Esophagus (tissue), 2 donors: ENCODE measurements at regions not wholly inside any gene's neighbourhood (a gene's known extent, or its start where the extent isn't known, plus 50 kb on each side); places are given as distances from the start of the nearest gene placed in this dataset.
"Not testable (repeated sequence)": the region's sequence is repeated elsewhere in the genome, so short reads cannot be mapped to it uniquely, and the experiment has no call there.

Experiments
- H3K27ac ChIP-seq, 2 donors: one replicate each; pipeline ENCODE4 v1.5.1; 2013; ENCODE audit warnings: low read depth in 2 of 2, mild to moderate bottlenecking in 2 of 2, inconsistent platforms in 1 of 2, low read length in 1 of 2, moderate library complexity in 1 of 2
- H3K27me3 ChIP-seq, 2 donors: one replicate each; pipeline ENCODE4 v1.6.1; 2013; ENCODE audit warnings: low read length in 2 of 2, control low read depth in 1 of 2, mild to moderate bottlenecking in 1 of 2; ENCODE audit not compliant: insufficient read depth in 2 of 2, control insufficient read depth in 1 of 2
- H3K36me3 ChIP-seq, 2 donors: one replicate each; pipeline ENCODE4 v1.6.1; 2013; ENCODE audit warnings: low read length in 1 of 2; ENCODE audit not compliant: control insufficient read depth in 2 of 2, insufficient read depth in 2 of 2
- H3K4me1 ChIP-seq, 2 donors: one replicate each; pipeline ENCODE4 v1.6.1; 2013; ENCODE audit warnings: low read length in 1 of 2; ENCODE audit not compliant: control insufficient read depth in 2 of 2, insufficient read depth in 2 of 2
- H3K4me3 ChIP-seq, 2 donors: one replicate each; pipeline ENCODE4 v1.5.1; 2013; ENCODE audit warnings: low read length in 2 of 2, mild to moderate bottlenecking in 2 of 2, low read depth in 1 of 2, moderate library complexity in 1 of 2
- H3K9me3 ChIP-seq, 2 donors: one replicate each; pipeline ENCODE4 v1.6.1; 2013; ENCODE audit warnings: mild to moderate bottlenecking in 2 of 2, low read depth in 1 of 2, low read length in 1 of 2, moderate library complexity in 1 of 2; ENCODE audit not compliant: control insufficient read depth in 2 of 2, insufficient read depth in 1 of 2
- WGBS, 2 donors: extraction: QIAGEN DNeasy Blood & Tissue Kit; methylation state at CpG; one replicate each; pipeline ENCODE4 v1.1.7; 2013; 5-methylcytosine and 5-hydroxymethylcytosine counted together
- donor health status: healthy with polysubstance abuse.
- donor health status: Bipolar disorder and iron deficiency.

DNA sequence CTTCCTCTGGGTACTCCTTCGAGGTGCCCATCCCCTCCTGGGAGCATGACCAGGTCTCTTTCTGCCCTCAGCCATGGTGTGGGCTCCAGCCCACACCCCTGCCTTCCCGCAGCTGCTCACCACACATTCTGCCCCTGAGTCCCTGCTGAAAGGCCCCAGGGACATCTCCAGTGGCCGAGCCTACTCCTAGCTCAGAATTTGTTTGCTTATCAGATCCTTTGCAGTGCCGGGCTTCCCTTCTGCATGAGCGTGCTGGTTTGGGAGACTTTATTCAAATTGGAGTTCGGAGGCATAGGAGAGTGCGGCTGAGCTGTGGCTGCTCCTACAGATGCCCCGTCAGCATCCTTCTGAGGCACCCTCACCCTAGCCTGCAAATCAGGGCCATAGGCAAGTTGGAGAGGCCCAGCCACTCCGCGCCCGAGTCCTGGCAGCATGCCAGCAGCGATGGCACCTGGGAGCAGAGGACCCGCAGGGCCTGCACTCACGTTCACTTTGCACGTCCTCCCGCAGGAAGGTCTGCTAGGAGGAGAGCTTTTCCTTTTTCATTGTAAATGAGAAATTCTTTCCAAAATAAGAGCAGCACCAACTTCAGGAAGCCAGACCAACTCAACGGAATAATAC lies 327.3 kb downstream of the QKI start:
- Histone ChIP-seq H3K27ac (no peak overlapping the region), H3K4me1 (no peaks in the 10 kb centered on the region), H3K9me3 (no peaks in the 10 kb centered on the region), H3K27me3 (no peaks in the 10 kb centered on the region), H3K36me3 (no peaks in the 10 kb centered on the region), H3K4me3 (no peak overlapping the region)
- WGBS, 2 donors, result 81% methylated on average over 17 of the region's 17 CpGs

- no peak overlapping the region for H3K4me3 ChIP-seq
- 92 to 93% methylated on average over 5 of the region's 5 CpGs for WGBS, 2 donors
- no peaks in the 10 kb centered on the region for H3K27me3 ChIP-seq
- no peak overlapping the region for H3K27ac ChIP-seq
- H3K4me1 ChIP-seq, result no peaks in the 10 kb centered on the region
- no peaks in the 10 kb centered on the region for H3K36me3 ChIP-seq
- H3K9me3 ChIP-seq, result no peaks in the 10 kb centered on the region
These were observed 326.8 kb downstream of the QKI start for GRCh38 chr6:163741342-163741741.

- no peak overlapping the region for H3K27ac ChIP-seq
- WGBS, 2 donors, result 70 to 90% methylated on average over 4 of the region's 4 CpGs
- no peaks in the 10 kb centered on the region for H3K9me3 ChIP-seq
- no peaks in the 10 kb centered on the region for H3K4me1 ChIP-seq
- no peaks in the 10 kb centered on the region for H3K27me3 ChIP-seq
- H3K36me3 ChIP-seq, result no peaks in the 10 kb centered on the region
- no peak overlapping the region for H3K4me3 ChIP-seq
These were observed 325.4 kb downstream of the QKI start for GRCh38 chr6:163739966-163740365.

- H3K9me3 ChIP-seq, result no peaks in the 10 kb centered on the region
- H3K4me1 ChIP-seq, result no peaks in the 10 kb centered on the region
- no peaks in the 10 kb centered on the region for H3K36me3 ChIP-seq
- H3K27ac ChIP-seq, result no peak overlapping the region
- no peaks in the 10 kb centered on the region for H3K27me3 ChIP-seq
- H3K4me3 ChIP-seq, result no peak overlapping the region
These were observed 324.8 kb downstream of the QKI start for GRCh38 chr6:163739408-163739725.

DNA sequence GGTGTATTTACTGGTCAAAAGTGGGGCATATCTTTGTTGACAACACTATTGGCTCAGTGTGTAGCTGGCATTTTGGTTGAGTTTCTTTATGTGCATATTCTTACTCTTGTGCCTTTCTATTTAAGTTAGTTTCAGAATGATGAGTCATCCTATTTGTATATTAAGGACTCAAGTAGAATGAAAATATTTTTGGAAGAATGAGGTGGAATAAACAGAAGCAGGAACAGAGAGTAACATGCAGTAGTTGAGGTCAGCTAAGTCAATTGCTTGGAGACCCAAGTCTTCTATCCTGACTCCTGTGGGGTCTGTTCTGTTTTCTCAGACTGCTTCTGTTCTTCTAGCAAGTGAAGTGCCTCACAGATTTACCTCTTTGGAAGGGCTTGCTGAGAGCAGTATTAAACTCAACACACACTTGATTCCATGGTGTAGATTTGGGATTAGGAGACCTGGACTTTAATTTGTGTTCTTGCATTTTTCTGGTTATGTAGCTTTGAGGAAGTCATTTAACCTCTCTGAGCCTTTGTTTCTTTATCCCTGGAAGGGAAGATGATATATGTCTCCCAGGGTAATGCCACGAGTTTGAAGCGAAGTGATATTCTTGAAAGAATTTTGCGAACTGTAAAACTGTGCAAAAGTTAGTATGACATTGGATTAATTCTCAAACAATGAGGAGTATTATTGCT lies 324.3 kb downstream of the QKI start:
- 77 to 83% methylated on average over 3 of the region's 3 CpGs for WGBS, 2 donors
- Histone ChIP-seq H3K27ac (no peak overlapping the region), H3K27me3 (no peaks in the 10 kb centered on the region), H3K4me1 (no peaks in the 10 kb centered on the region), H3K9me3 (no peaks in the 10 kb centered on the region), H3K36me3 (no peaks in the 10 kb centered on the region), H3K4me3 (no peak overlapping the region)

DNA sequence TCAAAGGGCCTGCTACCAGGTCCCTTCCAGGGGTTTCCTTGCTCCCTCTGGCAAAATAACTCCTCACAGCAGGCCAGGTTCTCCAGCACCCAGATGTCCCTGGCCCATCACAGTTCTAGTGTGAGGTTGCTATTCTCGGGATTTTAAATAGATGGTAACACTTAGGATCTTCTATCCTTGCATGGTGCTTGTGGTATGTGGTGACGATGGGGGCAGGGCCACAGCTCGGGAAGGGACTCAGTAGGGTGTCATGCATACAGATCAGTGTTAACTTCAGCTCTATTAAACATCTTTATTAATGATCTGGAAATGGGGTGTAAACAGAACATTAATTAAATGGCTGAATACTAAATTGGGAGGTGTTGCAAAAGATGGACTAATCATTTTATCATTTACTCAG lies 323.8 kb downstream of the QKI start:
- no peaks in the 10 kb centered on the region for H3K4me1 ChIP-seq
- H3K9me3 ChIP-seq, result no peaks in the 10 kb centered on the region
- no peak overlapping the region for H3K4me3 ChIP-seq
- H3K27ac ChIP-seq, result no peak overlapping the region
- H3K27me3 ChIP-seq, result no peaks in the 10 kb centered on the region
- WGBS, 2 donors, result 84 to 88% methylated on average over 3 of the region's 3 CpGs
- H3K36me3 ChIP-seq, result no peaks in the 10 kb centered on the region

GRCh38 chr6:163735076-163735475 lies 320.6 kb downstream of the QKI start:
- Histone ChIP-seq H3K9me3 (peaks cover 0 to 3% of the 10 kb centered on the region in 2 donors), H3K4me3 (no peak overlapping the region), H3K27ac (no peak overlapping the region), H3K36me3 (no peaks in the 10 kb centered on the region), H3K4me1 (no peaks in the 10 kb centered on the region), H3K27me3 (no peaks in the 10 kb centered on the region)
- WGBS, 2 donors, result 94 to 95% methylated on average over 5 of the region's 5 CpGs

- Histone ChIP-seq H3K9me3 (peaks cover 0 to 3% of the 10 kb centered on the region in 2 donors), H3K4me3 (no peak overlapping the region), H3K27me3 (no peaks in the 10 kb centered on the region), H3K4me1 (no peaks in the 10 kb centered on the region), H3K36me3 (no peaks in the 10 kb centered on the region), H3K27ac (no peak overlapping the region)
- WGBS, 2 donors, result 73 to 77% methylated on average over 2 of the region's 2 CpGs
These were observed 318.5 kb downstream of the QKI start for GRCh38 chr6:163733061-163733460.

DNA sequence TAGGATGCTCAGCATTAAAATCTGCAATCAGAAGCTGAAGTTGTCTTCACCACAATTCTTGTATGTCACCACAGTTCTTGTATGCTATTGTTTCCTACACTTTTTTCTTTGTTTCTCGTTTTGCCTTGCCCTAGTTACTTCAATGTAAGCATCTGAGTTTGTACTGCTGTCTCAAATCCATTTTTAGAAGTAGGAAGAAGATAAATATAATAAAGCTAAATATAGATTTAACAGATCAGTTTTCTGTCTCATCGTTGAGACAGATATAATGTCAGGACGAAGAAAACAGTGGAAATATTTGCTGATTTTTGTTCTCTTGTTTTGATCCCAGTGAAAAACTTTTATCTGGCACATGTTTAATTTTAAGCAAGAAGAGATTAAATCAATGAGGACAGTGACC lies 318.0 kb downstream of the QKI start:
- Histone ChIP-seq H3K36me3 (no peaks in the 10 kb centered on the region), H3K9me3 (peaks cover 0 to 3% of the 10 kb centered on the region in 2 donors), H3K4me1 (no peaks in the 10 kb centered on the region), H3K27me3 (no peaks in the 10 kb centered on the region), H3K4me3 (no peak overlapping the region), H3K27ac (no peak overlapping the region)
- WGBS, 2 donors, result 42 to 50% methylated on average over 3 of the region's 3 CpGs

DNA sequence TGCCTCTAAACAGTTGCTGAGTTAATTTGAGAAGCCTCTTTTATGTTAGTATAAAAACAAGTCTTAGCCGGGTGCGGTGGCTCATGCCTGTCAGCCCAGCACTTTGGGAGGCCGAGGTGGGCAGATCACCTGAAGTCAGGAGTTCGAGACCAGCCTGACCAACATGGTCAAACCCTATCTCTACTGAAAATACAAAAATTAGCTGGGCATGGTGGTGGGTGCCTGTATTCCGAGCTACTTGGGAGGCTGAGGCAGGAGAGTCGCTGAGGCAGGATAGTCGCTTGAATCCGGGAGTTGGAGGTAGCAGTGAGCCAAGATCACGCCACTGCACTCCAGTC lies 317.5 kb downstream of the QKI start:
- not testable (repeated sequence) for H3K27me3 ChIP-seq, H3K4me1 ChIP-seq, H3K4me3 ChIP-seq, H3K9me3 ChIP-seq, H3K36me3 ChIP-seq, H3K27ac ChIP-seq
- 92 to 93% methylated on average over 9 of the region's 9 CpGs for WGBS, 2 donors
